Keratinocyte (primary cell): ENCODE measurements at regions not wholly inside any gene's neighbourhood (a gene's known extent, or its start where the extent isn't known, plus 50 kb on each side); places are given as distances from the start of the nearest gene placed in this dataset.

Experiments
- DNase-seq: peaks from one replicate; pipeline ENCODE4 v3.0.0-alpha.2; 2011; ENCODE audit warnings: low read depth, missing footprints, low spot score
- FAIRE-seq: peaks from 2 replicates; lab custom pipeline; 2011; peaks lifted over from hg19 to GRCh38; lab: Jason Lieb, UNC
- H2AFZ ChIP-seq: 2 replicates; pipeline ENCODE4 v1.6.0; 2012; ENCODE audit warnings: low read length, control low read depth, inconsistent platforms; ENCODE audit not compliant: control insufficient read depth
- H3K27ac ChIP-seq: 2 replicates; pipeline ENCODE4 v1.5.1; 2011; ENCODE audit warnings: low read length; ENCODE audit not compliant: control insufficient read depth, insufficient read depth
- H3K27me3 ChIP-seq: 3 replicates; pipeline ENCODE4 v1.6.0; 2011; ENCODE audit warnings: low read length; ENCODE audit not compliant: control insufficient read depth, insufficient read depth; ENCODE audit errors: extremely low read depth
- H3K36me3 ChIP-seq, 2 experiments: 2 replicates in 1 of 2; 3 replicates in 1 of 2; pipeline ENCODE4 v1.5.1; 2011; ENCODE audit warnings: low read length in 2 of 2, mild to moderate bottlenecking in 1 of 2; ENCODE audit not compliant: control insufficient read depth in 2 of 2, insufficient read depth in 2 of 2; ENCODE audit errors: extremely low read depth in 1 of 2
- H3K4me1 ChIP-seq: 3 replicates; pipeline ENCODE4 v1.5.1; 2011; ENCODE audit warnings: low read length; ENCODE audit not compliant: control insufficient read depth, insufficient read depth; ENCODE audit errors: extremely low read depth
- H3K4me2 ChIP-seq: 3 replicates; pipeline ENCODE4 v1.6.0; 2011; ENCODE audit warnings: low read depth, low read length; ENCODE audit not compliant: control insufficient read depth, insufficient read depth; ENCODE audit errors: extremely low read depth
- H3K4me3 ChIP-seq, 3 experiments: fragments of 200-600 bp in 1 of 3; sonication (generic) in 1 of 3; 2 replicates in 2 of 3; 3 replicates in 1 of 3; pipeline ENCODE4 v1.5.1; 2011 to 2016; ENCODE audit warnings: low read length in 3 of 3, mild to moderate bottlenecking in 3 of 3, control low read depth in 2 of 3, inconsistent platforms in 1 of 3, low read depth in 1 of 3, mixed read lengths in 1 of 3, mixed run types in 1 of 3, moderate library complexity in 1 of 3; ENCODE audit not compliant: control insufficient read depth in 2 of 3, insufficient read depth in 2 of 3; ENCODE audit errors: extremely low read depth in 1 of 3
- H3K79me2 ChIP-seq: 2 replicates; pipeline ENCODE4 v1.6.0; 2012; ENCODE audit warnings: low read length; ENCODE audit not compliant: control insufficient read depth, insufficient read depth
- H3K9ac ChIP-seq: 3 replicates; pipeline ENCODE4 v1.6.0; 2011; ENCODE audit warnings: low read length; ENCODE audit not compliant: control insufficient read depth, insufficient read depth; ENCODE audit errors: extremely low read depth
- H3K9me1 ChIP-seq: 3 replicates; pipeline ENCODE4 v1.6.0; 2011; ENCODE audit warnings: low read length; ENCODE audit not compliant: control insufficient read depth, insufficient read depth; ENCODE audit errors: extremely low read depth
- H3K9me3 ChIP-seq: 2 replicates; pipeline ENCODE4 v1.5.1; 2012; ENCODE audit warnings: low read depth, low read length; ENCODE audit not compliant: control insufficient read depth
- H4K20me1 ChIP-seq: 3 replicates; pipeline ENCODE4 v1.6.0; 2011; ENCODE audit warnings: low read length; ENCODE audit not compliant: control insufficient read depth, insufficient read depth; ENCODE audit errors: extremely low read depth
- CTCF ChIP-seq, 3 experiments: IDR thresholded peaks in 1 of 3; conservative IDR thresholded peaks in 1 of 3; optimal IDR thresholded peaks in 1 of 3; 2 replicates in 2 of 3; 3 replicates in 1 of 3; pipeline versions ENCODE3 to v1.5.1; 2011; ENCODE audit warnings: low read length in 3 of 3, mild to moderate bottlenecking in 3 of 3, moderate library complexity in 2 of 3, control low read depth in 1 of 3, inconsistent platforms in 1 of 3; ENCODE audit not compliant: insufficient read depth in 2 of 3; ENCODE audit errors: extremely low read depth in 1 of 3
- EZH2 ChIP-seq: IDR thresholded peaks from one replicate; pipeline ENCODE4 v1.6.1; 2012; ENCODE audit warnings: inconsistent platforms, mild to moderate bottlenecking, low read length, moderate library complexity
- dilution Hi-C: fragments of 300-500 bp; cut with MboI; formaldehyde crosslinking; loops from one replicate; pipeline ENCODE4 v1.7.0; 2020; ENCODE audit warnings: low sequenced_read_pairs; ENCODE audit not compliant: extremely low pct_ligation_motif_present

- FAIRE-seq (no peak), DNase-seq (no peak)
- Histone ChIP-seq H3K4me3 (no peak overlapping the region), H3K36me3 (no peaks in the 10 kb centered on the region), H4K20me1 (no peaks in the 10 kb centered on the region), H3K4me1 (no peaks in the 10 kb centered on the region), H3K9me3 (no peaks in the 10 kb centered on the region), H3K27ac (no peak overlapping the region), H3K4me2 (no peak overlapping the region), H3K27me3 (no peaks in the 10 kb centered on the region), H3K9ac (no peak overlapping the region), H3K9me1 (no peaks in the 10 kb centered on the region), H2AFZ (no peak overlapping the region), H3K79me2 (no peaks in the 10 kb centered on the region)
- no peak for TF ChIP-seq CTCF (optimal IDR thresholded peaks at IDR 0.05 in 1 of 3, IDR thresholded peaks at IDR 0.05 in 1 of 3, conservative IDR thresholded peaks at IDR 0.05 in 1 of 3; ENCODE audit: extremely low read depth in 1 of 3, insufficient read depth in 2 of 3, low read length in 3 of 3)
- no peak for TF ChIP-seq EZH2
- dilution Hi-C loops = no loop called here
These were observed 432.2 kb upstream of the KLHL29 start for GRCh38 chr2:22952656-22953225.

- H3K4me2 ChIP-seq = no peak overlapping the region
- H3K79me2 ChIP-seq = no peaks in the 10 kb centered on the region
- no peak overlapping the region for H3K9ac ChIP-seq
- H3K4me1 ChIP-seq = no peaks in the 10 kb centered on the region
- H4K20me1 ChIP-seq = no peaks in the 10 kb centered on the region
- H3K27ac ChIP-seq = no peak overlapping the region
- H3K9me3 ChIP-seq = no peaks in the 10 kb centered on the region
- dilution Hi-C loops = no loop called here
- DNase-seq = no peak
- H3K36me3 ChIP-seq = no peaks in the 10 kb centered on the region
- H2AFZ ChIP-seq = no peak overlapping the region
- H3K27me3 ChIP-seq = no peaks in the 10 kb centered on the region
- no peak for FAIRE-seq
- no peaks in the 10 kb centered on the region for H3K9me1 ChIP-seq
- H3K4me3 ChIP-seq = no peak overlapping the region
- TF ChIP-seq CTCF (optimal IDR thresholded peaks at IDR 0.05 in 1 of 3, IDR thresholded peaks at IDR 0.05 in 1 of 3, conservative IDR thresholded peaks at IDR 0.05 in 1 of 3; ENCODE audit: extremely low read depth in 1 of 3, insufficient read depth in 2 of 3, low read length in 3 of 3) = no peak
- no peak for TF ChIP-seq EZH2
These were observed 427.5 kb upstream of the KLHL29 start for GRCh38 chr2:22957446-22957845.
